ENCODE measurements at regions not wholly inside any gene's neighbourhood (a gene's known extent, or its start where the extent isn't known, plus 50 kb on each side); places are given as distances from the start of the nearest gene placed in this dataset.
"Not testable (repeated sequence)": the region's sequence is repeated elsewhere in the genome, so short reads cannot be mapped to it uniquely, and the experiment has no call there.

DNA sequence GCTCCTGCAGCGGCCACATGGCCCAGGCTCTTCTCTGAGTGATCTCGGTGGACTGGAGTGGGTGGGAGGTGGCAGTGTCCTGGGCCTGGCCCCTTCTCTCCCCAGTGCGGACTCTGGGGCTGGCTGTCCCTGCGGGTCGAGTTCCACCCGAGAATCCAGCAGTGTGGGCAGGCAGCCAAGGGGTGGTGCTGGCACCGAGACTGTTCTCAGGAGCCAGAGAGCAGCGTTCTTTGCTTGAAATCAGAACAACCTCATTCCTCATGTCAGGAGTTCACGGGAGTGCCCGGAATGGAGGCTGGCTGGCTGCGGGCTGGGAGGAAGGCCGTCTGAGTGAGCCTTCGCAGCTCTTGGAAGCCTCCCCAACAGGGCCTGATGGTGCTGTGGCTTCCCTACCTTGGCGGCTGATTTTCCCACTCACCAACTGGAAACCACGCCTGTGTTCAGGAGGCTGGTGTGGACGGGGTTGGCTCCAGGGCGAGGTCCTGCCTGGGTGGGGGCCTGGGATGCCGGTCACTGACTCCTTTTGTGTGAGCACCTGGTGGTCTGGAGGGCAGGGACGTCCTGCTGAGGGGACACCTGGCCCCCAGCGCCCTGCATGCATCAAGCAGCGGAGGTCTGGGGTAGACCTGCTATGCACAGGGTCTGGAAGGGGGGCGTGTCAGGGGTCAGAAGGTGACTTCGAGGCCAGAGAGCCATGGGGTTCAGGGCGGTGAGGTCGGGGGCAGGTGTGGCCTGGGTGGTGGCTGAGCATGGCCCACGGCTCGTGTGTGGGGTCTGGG lies 137.6 kb downstream of the TMEM121 start:
- not testable (repeated sequence) for DNase-seq

DNA sequence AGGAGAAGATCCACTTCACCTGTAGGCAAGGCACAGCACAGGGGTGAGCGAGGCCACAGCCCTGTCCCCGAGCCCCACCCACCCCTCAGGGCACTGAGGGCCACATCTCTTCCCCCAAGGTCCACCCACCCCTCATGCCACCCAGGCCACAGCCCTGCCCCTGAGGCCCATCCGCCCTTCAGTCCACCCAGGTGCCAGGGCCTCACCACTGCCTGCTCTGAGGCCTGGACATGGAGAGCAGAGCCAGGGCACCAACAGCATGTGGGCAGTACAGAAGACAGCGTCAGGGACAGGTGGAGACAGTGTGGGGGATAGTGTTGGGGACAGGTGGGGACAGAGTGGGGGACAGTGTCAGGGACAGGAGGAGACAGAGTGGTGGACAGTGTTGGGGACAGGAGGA lies 138.3 kb downstream of the TMEM121 start:
- no peak for DNase-seq

DNA sequence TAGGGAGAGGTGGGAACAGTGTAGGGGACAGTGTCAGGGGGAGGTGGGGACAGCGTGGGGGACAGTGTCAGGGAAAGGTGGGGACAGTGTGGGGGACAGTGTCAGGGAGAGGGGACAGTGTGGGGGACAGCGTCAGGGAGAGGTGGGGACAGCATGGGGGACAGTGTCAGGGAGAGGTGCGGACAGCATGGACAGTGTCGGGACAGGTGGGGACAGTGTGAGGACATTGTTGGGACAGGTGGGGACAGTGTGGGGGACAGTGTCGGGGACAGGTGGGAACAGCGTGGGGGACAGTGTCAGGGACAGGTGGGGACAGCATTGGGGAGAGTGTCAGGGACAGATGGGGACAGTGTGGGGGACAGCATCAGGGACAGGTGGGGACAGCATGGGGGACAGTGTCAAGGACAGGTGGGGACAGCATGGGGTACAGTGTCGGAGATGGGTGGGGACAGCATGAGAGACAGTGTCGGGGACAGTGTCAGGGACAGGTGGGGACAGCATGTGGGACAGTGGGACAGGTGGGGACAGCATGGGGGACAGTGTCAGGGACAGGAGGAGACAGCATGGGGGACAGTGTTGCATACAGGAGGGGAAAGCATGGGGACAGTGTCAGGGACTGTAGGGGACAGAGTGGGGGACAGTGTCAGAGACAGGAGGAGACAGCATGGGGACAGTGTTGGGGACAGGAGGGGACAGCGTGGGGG lies 139.0 kb downstream of the TMEM121 start:
- DNase-seq: no peak

DNA sequence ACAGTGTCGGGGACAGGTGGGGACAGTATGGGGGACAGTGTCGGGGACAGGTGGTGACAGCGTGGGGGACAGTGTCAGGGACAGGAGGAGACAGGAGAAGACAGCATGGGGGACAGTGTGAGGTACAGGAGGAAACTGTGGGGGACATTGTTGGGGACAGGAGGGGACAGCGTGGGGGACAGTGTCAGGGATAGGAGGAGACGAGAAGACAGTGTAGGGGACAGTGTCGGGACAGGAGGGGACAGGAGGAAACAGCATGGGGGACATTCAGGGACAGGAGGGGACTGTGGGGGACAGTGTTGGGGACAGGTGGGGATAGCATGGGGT lies 139.5 kb downstream of the TMEM121 start:
- DNase-seq: no peak

DNA sequence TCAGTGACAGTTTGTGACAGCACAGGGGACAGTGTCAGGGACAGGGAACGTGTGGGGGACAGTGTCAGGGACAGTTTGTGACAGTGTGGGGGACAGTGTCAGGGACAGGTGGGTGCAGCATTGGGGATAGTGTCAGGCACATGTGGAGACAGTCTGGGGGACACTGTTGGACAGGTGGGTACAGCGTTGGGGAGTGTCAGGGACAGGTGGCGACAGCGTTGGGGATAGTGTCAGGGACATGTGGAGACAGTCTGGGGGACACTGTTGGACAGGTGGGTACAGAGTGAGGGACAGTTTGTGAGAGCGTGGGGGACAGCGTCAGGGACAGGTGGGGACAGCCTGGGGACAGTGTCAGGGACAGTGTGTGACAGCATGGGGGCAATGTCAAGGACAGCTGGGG lies 140.0 kb downstream of the TMEM121 start:
- DNase-seq: no peak

DNA sequence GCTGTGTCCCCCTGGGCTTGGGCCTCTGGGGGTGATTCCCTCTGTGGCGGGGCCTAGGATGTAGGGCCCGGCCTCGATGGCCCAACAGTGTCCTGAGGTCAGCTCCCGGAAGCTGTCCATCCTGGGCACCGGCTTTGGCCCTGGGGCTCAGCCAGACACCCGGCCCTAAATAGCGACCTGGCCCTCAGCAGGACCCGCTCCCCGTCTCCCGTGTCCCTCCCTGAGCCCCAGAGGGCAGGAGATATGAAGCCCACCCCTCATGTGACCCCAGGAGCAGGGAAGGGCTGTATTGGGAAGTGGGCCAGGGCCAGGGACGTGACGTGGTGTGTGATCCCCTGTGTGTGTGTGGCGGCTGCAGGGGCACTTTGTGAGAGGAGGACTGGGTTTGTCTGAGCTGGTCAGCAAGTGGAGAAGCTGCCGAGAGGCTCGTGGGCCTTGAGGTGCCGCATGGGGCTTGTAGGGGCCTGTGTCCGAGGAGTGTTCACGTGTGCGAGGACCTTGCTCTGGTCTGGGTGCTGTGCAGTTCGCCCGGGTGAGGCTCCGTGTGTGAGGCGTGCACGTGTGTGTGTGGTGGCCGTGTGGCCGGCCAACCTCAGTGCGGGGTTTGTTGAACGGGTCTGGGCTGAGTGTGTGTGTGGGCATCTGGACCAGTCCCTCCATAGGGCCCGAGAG lies 140.7 kb downstream of the TMEM121 start:
- not testable (repeated sequence) for DNase-seq

DNA sequence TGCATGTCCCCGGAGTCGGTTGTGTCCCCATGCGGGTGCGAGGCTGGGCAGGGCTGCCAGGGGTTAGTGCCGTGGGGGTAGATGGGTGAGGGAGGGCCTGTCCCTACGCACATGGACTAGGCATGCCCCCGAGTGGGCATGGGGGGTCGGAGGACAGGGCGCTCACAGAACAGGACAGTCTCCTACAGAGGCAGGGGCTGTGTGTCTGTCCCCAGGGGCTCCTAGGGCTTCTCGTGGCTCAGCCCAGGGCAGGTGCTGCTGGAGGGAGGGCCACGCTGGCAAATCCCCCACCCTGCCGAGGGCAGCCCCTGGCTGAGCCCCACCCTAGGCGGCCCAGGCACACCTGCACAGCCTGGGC lies 141.3 kb downstream of the TMEM121 start:
- not testable (repeated sequence) for DNase-seq

DNA sequence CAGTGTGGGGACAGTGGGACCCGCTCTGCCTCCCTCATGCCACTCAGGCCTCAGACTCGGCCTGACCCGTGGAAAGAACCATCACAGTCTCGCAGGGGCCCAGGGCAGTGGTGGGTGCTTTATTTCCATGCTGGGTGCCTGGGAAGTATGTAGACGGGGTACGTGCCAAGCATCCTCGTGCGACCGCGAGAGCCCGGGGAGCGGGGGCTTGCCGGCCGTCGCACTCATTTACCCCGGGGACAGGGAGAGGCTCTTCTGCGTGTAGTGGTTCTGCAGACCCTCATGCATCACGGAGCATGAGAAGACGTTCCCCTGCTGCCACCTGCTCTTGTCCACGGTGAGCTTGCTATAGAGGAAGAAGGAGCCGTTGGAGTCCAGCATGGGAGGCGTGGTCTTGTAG lies 141.6 kb downstream of the TMEM121 start:
- DNase-seq: not testable (repeated sequence)

DNA sequence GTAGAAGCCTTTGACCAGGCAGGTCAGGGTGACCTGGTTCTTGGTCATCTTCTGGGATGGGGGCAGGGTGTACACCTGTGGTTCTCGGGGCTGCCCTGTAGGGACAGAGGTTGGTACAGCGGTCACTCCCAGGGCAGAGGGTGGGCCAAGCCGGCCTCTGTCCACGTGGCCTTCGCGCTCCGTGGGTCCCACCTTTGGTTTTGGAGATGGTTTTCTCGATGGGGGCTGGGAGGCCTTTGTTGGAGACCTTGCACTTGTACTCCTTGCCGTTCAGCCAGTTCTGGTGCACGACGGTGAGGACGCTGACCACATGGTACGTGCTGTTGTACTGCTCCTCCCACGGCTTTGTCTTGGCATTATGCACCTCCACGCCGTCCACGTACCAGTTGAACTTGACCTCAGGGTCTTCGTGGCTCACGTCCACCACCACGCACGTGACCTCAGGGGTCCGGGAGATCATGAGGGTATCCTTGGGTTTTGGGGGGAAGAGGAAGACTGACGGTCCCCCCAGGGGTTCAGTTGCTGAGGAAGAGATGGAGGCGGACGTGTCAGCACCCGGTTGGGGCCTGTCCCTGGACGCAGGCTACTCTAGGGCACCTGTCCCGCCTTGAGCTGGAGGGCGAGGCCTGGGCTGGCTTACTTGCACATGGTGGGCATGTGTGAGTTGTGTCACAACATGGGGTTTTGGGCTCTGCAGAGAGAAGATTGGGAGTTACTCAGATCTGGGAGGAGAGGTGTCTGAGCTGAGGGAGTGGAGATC lies 142.3 kb downstream of the TMEM121 start:
- not testable (repeated sequence) for DNase-seq

DNA sequence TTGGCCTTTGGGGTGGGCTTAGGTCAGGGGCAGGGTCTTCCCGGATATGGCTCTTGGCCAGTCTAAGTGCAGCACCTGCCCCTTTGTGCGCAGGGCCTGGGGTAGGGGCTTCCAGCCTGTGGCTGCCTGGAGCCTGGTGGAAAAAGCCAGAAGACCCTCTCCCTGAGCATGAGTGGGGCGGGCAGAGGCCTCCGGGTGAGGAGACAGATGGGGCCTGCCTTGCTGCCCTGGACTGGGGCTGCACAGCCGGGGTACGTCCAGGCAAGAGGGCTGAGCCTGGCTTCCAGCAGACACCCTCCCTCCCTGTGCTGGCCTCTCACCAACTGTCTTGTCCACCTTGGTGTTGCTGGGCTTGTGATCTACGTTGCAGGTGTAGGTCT lies 142.8 kb downstream of the TMEM121 start:
- DNase-seq: not testable (repeated sequence)

DNA sequence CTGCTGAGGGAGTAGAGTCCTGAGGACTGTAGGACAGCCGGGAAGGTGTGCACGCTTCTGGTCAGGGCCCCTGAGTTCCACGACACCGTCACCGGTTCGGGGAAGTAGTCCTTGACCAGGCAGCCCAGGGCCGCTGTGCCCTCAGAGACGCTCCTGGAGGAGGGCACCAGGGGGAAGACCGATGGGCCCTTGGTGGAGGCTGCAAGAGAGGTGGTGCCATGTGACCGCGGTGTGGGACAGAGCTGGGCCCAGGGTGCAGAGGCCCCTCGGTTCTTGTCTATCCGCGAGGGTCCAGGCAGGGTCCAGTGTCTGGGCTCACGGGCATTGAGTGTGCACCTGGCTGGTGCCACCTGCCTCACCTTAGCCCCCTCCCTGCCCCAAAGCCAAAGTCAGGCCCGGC lies 143.3 kb downstream of the TMEM121 start:
- not testable (repeated sequence) for DNase-seq

DNA sequence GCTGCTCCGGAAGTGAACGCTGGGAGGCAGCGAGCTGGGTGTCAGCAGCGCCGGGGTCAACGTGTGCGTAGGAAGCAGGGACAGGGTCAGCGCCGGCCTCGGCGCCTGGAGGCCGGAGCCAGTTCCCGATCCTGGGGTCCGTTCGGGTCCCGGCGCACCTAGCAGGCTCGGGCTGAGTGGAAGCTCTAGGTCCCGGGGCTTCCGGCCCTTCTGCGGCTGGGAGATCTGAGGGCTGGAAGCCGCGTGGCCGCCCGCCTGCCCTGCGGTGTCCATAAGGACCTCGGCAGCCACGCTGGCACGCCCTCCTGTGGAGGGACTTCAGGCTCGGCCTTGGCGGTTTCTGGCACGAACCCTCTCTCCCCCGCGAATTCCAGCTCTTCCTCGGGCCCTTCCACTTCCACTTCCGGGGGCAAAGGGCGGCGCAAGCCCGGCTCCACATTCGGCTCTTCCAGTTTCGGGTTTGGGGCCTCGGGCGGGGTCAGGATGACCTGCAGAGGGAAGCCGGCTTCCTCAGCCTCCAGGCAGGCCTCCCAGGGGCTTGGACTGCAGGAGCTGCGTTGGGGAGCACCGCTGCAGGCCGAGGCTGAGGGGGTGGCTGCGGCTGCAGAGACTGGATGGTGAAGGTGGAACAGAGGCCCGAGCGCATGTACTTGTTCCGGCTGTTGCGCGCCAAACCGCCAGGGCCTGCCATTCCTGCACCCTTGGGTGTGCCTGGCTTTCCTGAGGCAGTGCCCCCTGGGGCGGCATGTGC lies 146.2 kb downstream of the TMEM121 start:
- not testable (repeated sequence) for DNase-seq

DNA sequence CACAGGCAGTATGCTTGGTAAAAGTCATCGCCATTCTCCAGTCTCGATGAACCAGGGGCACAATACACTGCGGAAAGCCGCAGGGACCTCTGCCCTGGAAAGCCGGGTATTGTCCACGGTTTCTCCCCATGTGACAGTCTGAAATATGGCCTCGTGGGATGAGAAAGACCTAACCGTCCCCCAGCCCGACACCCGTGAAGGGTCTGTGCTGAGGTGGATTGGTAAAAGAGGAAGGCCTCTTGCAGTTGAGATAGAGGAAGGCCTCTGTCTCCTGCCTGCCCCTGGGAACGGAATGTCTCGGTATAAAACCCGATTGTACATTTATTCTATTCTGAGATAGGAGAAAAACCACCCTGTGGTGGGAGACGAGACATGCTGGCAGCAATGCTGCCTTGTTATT lies 149.1 kb downstream of the TMEM121 start:
- not testable (repeated sequence) for DNase-seq

DNA sequence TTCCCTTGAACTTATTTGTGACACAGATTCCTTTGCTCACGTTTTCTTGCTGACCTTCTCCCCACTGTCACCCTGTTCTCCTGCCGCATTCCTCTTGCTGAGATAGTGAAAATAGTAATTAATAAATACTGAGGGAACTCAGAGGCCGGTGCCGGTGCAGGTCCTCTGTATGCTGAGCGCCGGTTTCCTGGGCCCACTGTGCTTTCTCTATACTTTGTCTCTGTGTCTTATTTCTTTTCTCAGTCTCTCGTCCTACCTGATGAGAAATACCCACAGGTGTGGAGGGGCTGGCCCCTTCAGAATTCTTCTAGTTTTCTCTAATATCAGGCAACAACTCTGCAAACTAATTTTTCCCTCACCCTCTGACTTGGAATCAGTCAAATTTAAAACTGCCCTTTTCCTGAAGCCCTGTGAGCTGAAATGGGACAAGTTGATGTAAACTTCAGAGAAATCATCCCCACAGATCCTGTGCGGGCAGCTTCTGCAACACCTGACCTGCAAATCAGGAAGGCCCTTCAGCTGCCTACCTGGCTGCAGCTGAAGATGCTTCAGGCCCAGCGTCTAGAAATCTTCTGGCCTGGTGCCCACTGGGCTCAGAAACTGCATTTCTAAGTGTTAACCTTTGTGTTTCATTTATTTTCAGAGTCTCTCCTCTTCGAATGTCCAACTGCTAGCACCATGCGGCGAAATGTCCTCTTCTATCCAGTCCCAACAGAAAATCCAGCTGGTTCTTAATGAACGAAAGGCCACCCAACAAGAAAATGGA lies 149.7 kb downstream of the TMEM121 start:
- DNase-seq: not testable (repeated sequence)

DNA sequence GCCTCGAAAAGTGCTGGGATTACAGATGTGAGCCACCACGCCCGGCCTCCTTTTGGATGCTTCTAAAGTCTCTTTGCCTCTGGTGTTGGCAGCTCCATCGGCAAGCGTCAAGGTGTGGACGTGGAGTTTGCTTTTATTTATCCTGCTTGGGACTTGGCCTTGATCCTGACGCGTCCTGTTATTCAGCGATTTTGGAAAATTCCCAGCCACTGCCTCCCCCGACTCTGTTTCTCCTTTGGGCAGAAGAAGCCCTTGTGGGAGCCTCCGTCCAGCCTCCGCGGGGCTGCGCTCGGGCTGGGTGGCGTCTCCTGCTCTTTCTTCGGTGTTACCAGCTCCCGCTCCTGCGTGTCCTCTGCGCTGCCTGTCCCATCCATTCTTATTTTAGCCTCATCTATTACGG lies 151.7 kb downstream of the TMEM121 start:
- DNase-seq: not testable (repeated sequence)

DNA sequence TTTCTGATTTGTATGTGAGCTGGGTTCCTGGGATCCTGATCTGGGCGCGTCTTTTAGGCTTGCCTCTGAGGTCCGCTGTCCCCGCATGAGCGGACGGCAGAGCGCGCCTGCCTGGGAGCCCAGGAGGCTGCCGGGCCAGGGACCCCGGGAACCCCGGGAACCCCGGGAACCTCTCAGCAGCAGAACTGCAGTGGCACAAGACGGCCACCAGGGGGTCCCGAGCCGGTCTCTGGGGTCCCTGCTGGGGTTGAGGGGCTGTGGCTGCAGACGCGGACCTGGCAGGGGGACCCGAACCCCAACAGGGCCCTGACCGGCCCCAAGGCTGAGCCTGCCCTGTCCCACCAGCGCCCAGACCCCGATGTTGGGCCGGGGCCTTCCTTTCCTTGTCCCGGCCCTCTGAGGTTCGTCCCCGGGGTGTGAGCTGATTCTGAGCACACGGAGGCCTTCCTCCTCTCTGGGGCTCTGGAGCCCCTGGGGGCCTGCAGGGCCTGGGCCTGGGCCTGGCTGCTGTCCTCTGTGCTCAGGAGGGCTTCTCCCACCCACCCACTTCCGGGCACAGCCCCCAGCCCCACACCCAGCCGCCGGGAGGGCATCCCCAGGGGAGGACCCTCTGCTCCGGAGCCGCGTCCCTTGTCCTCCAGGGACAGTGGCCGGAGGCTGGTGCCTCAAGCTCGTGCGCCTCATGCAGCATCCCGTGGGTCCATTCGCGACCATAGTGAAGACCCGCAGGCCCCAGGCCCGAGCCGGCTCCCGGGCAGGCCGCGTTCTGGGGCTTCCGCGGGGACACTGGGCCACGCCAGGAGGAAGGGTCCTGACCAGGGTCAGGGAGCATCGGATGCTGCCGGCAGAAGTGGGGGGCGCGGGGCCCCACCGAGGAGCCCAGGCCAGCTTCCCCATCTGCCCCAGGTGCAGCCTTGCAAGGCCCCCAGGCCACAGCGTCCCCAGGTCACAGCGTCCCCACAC lies 152.9 kb downstream of the TMEM121 start:
- not testable (repeated sequence) for DNase-seq

DNA sequence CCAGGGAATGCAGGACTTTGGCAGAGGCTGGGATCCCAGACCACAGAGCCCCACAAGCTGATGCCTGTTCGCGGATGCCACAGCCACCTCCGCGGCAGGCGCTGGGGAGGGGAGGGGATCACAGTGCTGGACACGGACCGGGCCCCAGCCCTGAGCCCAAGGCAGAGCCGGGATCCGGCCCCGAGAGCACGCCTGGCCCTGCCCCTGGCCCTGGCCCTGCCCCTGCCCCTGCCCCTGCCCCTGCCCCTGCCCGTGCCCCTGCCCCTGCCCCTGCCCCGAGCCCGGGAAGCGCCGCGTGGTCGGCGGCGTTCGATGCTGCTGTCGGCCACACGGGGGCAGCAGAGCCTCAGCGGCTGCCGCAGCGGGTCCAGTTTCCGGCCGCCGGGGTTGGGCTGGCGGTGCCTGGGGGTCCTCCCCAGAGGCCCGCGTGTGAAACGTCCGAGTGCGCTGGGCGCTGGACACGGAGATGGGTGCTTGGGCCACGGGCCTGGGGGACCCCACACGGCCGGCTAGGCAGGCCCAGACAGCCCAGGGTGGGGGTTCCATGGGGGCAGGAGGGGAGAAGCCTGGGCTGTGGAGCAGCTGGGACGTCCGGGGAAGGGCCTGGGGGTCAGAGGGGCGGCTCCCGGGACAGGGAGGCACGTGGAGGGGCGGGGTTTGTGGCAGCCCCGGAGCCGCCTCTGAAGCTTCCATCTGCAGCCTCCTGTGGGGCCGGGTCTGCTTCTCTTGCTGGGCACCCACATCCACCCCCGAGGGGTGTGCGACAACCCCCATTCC lies 153.8 kb downstream of the TMEM121 start:
- DNase-seq: not testable (repeated sequence)

DNA sequence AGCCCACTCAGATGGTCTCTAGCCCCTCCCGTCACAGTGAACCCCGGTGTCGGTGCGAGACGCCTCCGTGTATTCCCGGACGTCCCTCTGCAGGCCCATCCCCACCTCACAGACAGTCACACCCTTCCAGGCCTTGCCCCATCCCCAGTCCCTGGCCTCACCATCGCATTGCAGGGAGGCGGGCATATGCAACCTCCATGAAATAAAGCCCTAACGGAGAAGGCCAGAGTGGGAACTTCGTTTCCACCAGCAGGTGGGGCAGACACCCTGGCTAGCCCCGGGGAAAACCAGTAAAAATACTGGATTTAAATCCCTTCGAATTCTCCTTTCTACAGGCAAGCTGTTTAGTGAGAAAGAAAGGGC lies 154.3 kb downstream of the TMEM121 start:
- not testable (repeated sequence) for DNase-seq

DNA sequence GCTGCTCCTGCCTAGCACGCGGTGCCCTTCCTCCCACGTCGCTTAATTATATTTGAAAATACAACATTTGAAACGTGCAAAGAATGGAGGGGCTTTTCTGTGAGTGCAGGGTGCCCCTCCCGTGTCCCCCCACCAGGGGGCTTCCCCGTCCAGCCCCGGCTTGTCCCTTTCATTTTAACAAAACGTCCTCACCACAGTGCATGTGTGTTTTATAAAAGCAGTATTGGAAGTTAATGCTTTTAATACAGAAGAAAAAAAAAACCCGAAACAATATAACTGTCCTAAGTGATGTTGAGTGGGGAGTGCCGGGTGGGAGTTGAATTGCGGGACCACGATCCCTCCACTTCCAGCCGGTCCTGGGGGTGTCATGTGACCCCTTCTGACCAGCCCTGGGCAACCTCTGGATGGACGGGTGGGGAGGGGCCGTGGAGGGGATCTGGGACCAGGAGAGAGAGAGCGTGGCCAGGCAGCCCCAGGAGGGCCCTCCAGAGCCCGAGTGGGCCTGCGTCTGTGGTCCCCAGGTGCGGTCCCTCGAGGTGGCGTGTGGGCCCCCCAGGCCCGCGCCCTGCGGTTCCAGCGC lies 155.3 kb downstream of the TMEM121 start:
- DNase-seq: not testable (repeated sequence)

Data from GF-D8 (cell line).